Gastroesophageal sphincter (tissue), 4 donors: ENCODE measurements at regions not wholly inside any gene's neighbourhood (a gene's known extent, or its start where the extent isn't known, plus 50 kb on each side); places are given as distances from the start of the nearest gene placed in this dataset.

Source experiments
- ATAC-seq: fragments of 150-250 bp; one replicate; pipeline ENCODE4 v1.9.1; 2016; ENCODE audit warnings: mild to moderate bottlenecking, moderate library complexity
- H3K27ac ChIP-seq, 4 donors: fragments of 200-600 bp; sonication (generic) in 3 of 4; 1 replicate in 3 of 4; 2 replicates in 1 of 4; pipeline ENCODE4 v1.5.1; 2016 to 2019
- H3K27me3 ChIP-seq: fragments of 200-600 bp; sonication (generic); one replicate; pipeline ENCODE4 v1.5.1; 2019
- H3K36me3 ChIP-seq, 2 donors: fragments of 200-600 bp; sonication (generic); one replicate each; pipeline ENCODE4 v1.5.1; 2019; ENCODE audit warnings: control low read depth in 1 of 2
- H3K4me1 ChIP-seq, 3 donors: fragments of 200-600 bp; sonication (generic); 1 replicate in 2 of 3; 2 replicates in 1 of 3; pipeline ENCODE4 v1.5.1; 2016 to 2019; ENCODE audit warnings: control low read depth in 2 of 3
- H3K4me3 ChIP-seq, 2 donors: fragments of 200-600 bp; sonication (generic); one replicate each; pipeline ENCODE4 v1.5.1; 2019; ENCODE audit warnings: mild to moderate bottlenecking in 1 of 2, moderate library complexity in 1 of 2
- H3K9me3 ChIP-seq, 3 donors: fragments of 200-600 bp; sonication (generic); one replicate each; pipeline ENCODE4 v1.5.1; 2017 to 2019; ENCODE audit warnings: control low read depth in 2 of 3
- EP300 ChIP-seq: sonication (generic); formaldehyde crosslinking; IDR thresholded peaks from one replicate; pipeline ENCODE4 v1.6.1; 2017; ENCODE audit warnings: antibody characterized with exemption, mild to moderate bottlenecking
- POLR2A ChIP-seq, 2 donors: fragments of 450-650 bp; IDR thresholded peaks; one replicate each; pipeline ENCODE4 v1.6.1; 2017; ENCODE audit warnings: antibody characterized with exemption in 2 of 2, mild to moderate bottlenecking in 2 of 2, moderate library complexity in 1 of 2
- POLR2AphosphoS5 ChIP-seq: sonication (generic); formaldehyde crosslinking; IDR thresholded peaks from one replicate; pipeline ENCODE4 v1.6.1; 2017; ENCODE audit warnings: antibody characterized with exemption
- WGBS, 2 donors: methylation state at CpG; one replicate each; pipeline ENCODE4 v1.1.5; 2018; ENCODE audit warnings: low coverage in 1 of 2; 5-methylcytosine and 5-hydroxymethylcytosine counted together
- TF ChIP-seq, protein P1 (sequence below), 4 experiments: fragments of 200-600 bp in 2 of 4; fragments of 450-650 bp in 2 of 4; sonication (generic) in 1 of 4; IDR thresholded peaks; one replicate each; pipeline ENCODE4 v1.5.1; 2017 to 2019; ENCODE audit warnings: antibody characterized with exemption in 4 of 4, mild to moderate bottlenecking in 2 of 4, moderate library complexity in 2 of 4

DNA sequence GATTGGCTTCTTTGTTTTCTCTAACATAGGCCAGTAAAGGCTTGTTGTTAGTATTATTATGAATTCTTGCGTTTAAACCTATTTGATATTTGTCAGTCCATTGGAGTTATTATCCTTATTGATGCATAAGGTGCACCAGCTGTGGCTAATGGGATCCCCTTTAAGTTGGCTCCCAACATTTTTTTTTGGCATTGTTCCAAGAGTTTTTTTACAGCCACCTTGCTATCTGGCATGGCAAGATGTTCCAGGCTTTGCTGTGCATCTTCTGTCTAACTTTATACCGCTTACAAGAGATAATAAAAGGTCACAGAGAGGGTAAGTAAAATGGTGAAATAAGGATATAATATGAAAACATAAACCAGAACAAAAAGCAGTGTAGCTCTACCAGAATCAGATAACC is 157.5 kb upstream of the TACR1 start:
- 14 to 94% methylated on average over 1 of the region's 2 CpGs for WGBS, 2 donors
- TF ChIP-seq, protein P1, sequence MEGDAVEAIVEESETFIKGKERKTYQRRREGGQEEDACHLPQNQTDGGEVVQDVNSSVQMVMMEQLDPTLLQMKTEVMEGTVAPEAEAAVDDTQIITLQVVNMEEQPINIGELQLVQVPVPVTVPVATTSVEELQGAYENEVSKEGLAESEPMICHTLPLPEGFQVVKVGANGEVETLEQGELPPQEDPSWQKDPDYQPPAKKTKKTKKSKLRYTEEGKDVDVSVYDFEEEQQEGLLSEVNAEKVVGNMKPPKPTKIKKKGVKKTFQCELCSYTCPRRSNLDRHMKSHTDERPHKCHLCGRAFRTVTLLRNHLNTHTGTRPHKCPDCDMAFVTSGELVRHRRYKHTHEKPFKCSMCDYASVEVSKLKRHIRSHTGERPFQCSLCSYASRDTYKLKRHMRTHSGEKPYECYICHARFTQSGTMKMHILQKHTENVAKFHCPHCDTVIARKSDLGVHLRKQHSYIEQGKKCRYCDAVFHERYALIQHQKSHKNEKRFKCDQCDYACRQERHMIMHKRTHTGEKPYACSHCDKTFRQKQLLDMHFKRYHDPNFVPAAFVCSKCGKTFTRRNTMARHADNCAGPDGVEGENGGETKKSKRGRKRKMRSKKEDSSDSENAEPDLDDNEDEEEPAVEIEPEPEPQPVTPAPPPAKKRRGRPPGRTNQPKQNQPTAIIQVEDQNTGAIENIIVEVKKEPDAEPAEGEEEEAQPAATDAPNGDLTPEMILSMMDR (IDR thresholded peaks at IDR 0.05): no peak
- TF ChIP-seq EP300: no peak
- TF ChIP-seq POLR2AphosphoS5: no peak
- no peak for TF ChIP-seq POLR2A (IDR thresholded peaks at IDR 0.05)
- Histone ChIP-seq H3K9me3 (no peaks in the 10 kb centered on the region), H3K4me3 (no peak overlapping the region), H3K4me1 (no peaks in the 10 kb centered on the region), H3K27ac (no peak overlapping the region), H3K27me3 (no peaks in the 10 kb centered on the region), H3K36me3 (no peaks in the 10 kb centered on the region)
- no peak for ATAC-seq

DNA sequence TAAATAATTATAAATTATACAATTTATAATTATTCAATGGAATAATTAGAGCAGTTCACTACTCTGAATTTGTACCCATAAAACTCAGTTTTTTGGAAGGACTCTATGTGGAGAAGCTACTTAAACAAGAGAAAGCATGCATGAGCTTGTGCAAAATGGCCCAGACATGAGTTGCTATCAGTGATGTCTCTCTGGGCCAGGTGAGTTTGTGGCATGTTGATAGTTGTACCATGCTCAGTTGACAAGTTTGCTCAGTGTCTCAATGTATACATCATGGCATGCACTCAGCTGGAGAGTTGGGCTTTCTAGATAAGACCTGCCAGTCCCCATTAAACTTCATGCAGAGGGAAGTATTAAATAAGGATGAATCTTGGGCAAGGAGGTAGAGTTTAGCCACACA is 153.8 kb upstream of the TACR1 start:
- ATAC-seq: no peak
- no peak overlapping the region for H3K4me3 ChIP-seq
- H3K27ac ChIP-seq: no peak overlapping the region
- no peaks in the 10 kb centered on the region for H3K9me3 ChIP-seq
- TF ChIP-seq, protein P1 (IDR thresholded peaks at IDR 0.05): no peak
- no peak for TF ChIP-seq POLR2A (IDR thresholded peaks at IDR 0.05)
- no peak for TF ChIP-seq EP300
- no peak for TF ChIP-seq POLR2AphosphoS5
- no peaks in the 10 kb centered on the region for H3K4me1 ChIP-seq
- no peaks in the 10 kb centered on the region for H3K36me3 ChIP-seq
- no peaks in the 10 kb centered on the region for H3K27me3 ChIP-seq

DNA sequence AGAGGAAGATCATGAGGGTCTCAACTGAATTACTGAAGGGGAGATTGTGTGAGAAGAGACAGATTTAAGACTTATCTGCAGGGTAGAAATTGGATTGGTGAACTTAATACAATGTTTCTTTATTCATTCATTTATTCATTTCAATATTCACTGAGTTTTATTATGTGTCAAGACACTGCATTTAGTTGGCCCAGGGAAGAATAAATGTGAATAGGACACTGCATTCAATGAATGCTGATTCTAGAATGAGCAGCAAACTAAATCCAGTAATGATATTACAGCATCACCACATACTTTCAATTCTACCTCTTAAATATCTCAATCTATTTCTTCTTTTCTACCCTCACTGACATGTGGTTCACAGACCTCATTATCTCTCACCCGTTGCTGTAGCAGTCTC is 149.0 kb upstream of the TACR1 start:
- Histone ChIP-seq H3K4me3 (no peak overlapping the region), H3K4me1 (no peaks in the 10 kb centered on the region), H3K27me3 (no peaks in the 10 kb centered on the region), H3K27ac (no peak overlapping the region), H3K36me3 (no peaks in the 10 kb centered on the region), H3K9me3 (no peaks in the 10 kb centered on the region)
- TF ChIP-seq, protein P1 (IDR thresholded peaks at IDR 0.05): no peak
- TF ChIP-seq POLR2A (IDR thresholded peaks at IDR 0.05) (no peak), POLR2AphosphoS5 (no peak), EP300 (no peak)
- WGBS, 2 donors: 73 to 90% methylated on average over 1 of the region's 1 CpG
- ATAC-seq: no peak

DNA sequence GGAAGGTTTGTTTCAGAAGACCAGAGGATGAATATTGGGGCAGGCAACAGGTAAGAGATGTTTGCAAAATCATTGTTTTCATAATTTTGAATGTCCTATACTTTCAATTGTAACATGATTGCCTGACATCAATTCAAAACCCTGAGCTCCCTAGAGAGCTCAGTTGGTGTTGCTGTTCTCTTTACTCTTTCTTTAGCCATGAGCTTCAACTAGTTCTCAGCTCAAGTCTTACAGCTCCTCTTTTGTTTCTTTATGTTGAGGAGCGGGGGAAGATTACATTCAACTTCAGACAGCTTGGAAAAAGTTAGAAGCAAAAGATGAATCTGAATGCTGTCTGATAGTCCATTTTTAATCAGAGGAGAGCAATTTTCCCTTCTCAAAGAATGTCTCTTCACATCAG is 144.8 kb upstream of the TACR1 start:
- H3K27ac ChIP-seq: no peak overlapping the region
- no peaks in the 10 kb centered on the region for H3K9me3 ChIP-seq
- H3K4me3 ChIP-seq: no peak overlapping the region
- H3K36me3 ChIP-seq: no peaks in the 10 kb centered on the region
- no peak for TF ChIP-seq EP300
- no peak for TF ChIP-seq POLR2A (IDR thresholded peaks at IDR 0.05)
- TF ChIP-seq POLR2AphosphoS5: no peak
- TF ChIP-seq, protein P1 (IDR thresholded peaks at IDR 0.05): no peak
- ATAC-seq: no peak
- no peaks in the 10 kb centered on the region for H3K4me1 ChIP-seq
- 50 to 57% methylated on average over 1 of the region's 1 CpG for WGBS, 2 donors
- H3K27me3 ChIP-seq: no peaks in the 10 kb centered on the region

DNA sequence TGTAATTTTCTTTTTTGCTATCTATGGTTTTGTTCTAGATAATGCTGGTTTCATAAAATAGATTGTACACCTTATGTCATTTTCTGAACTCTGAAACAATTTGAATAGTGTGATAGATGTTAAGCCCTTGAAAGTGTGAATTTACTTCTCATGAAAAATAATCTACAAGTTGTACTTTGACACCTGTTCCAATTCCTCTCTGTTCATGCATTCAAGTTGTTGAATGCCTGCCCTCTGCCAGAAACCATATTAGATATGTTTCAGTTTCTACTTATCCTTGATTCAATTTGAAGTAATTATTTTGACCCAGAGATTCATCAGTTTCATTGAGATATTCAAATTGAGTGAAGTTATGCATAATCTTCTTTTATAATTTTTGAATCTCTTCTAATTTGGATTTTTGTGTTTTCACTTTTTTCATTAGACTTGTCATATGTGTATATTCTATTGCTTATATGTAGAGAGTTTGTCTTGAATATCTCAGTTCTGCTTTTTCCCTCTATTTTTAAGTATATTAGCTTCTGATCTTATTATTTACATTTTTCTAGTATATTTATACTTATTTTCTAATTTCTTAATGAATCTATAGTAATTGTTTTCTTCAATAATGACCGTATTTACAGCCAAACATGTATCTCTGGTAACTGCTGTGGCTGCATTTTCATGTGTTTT is 143.3 kb upstream of the TACR1 start:
- Histone ChIP-seq H3K27me3 (no peaks in the 10 kb centered on the region), H3K36me3 (no peaks in the 10 kb centered on the region), H3K27ac (no peak overlapping the region), H3K9me3 (no peaks in the 10 kb centered on the region), H3K4me3 (no peak overlapping the region), H3K4me1 (no peaks in the 10 kb centered on the region)
- TF ChIP-seq POLR2A (IDR thresholded peaks at IDR 0.05) (no peak), POLR2AphosphoS5 (no peak), EP300 (no peak)
- TF ChIP-seq, protein P1 (IDR thresholded peaks at IDR 0.05): no peak
- ATAC-seq: no peak
- 86 to 100% methylated on average over 1 of the region's 1 CpG for WGBS, 2 donors
